ENCODE measurements at regions not wholly inside any gene's neighbourhood (a gene's known extent, or its start where the extent isn't known, plus 50 kb on each side); places are given as distances from the start of the nearest gene placed in this dataset.

GRCh38 chr11:116258821-116259220, 514.0 kb downstream of the BUD13 start:
- Histone ChIP-seq H3K4me2 (no peak overlapping the region), H3K4me3 (no peak overlapping the region), H3K9ac (no peak overlapping the region), H3K9me3 (ENCODE audit: low read depth) (no peaks in the 10 kb centered on the region), H3K4me1 (peaks cover 10% of the 10 kb centered on the region), H3K27me3 (no peaks in the 10 kb centered on the region), H2AFZ (replicated peaks) (no peak overlapping the region), H4K20me1 (ENCODE audit: low read depth) (no peaks in the 10 kb centered on the region), H3K79me2 (ENCODE audit: low read depth) (no peaks in the 10 kb centered on the region), H3F3A (ENCODE audit: low read depth) (peaks cover 7% of the 10 kb centered on the region), H3K27ac (no peak overlapping the region), H3K36me3 (no peaks in the 10 kb centered on the region)
- peaks cover 5% of the 10 kb centered on the region for H3K27me3 Mint-ChIP-seq (ENCODE audit: insufficient read depth, low read depth)
- no peak overlapping the region for H3K27ac Mint-ChIP-seq
- no peaks in the 10 kb centered on the region for H3K36me3 Mint-ChIP-seq
- peaks cover 38% of the 10 kb centered on the region for H3K4me1 Mint-ChIP-seq
- no peak for TF ChIP-seq EZH2 (IDR thresholded peaks at IDR 0.05)
- TF ChIP-seq, protein P1, sequence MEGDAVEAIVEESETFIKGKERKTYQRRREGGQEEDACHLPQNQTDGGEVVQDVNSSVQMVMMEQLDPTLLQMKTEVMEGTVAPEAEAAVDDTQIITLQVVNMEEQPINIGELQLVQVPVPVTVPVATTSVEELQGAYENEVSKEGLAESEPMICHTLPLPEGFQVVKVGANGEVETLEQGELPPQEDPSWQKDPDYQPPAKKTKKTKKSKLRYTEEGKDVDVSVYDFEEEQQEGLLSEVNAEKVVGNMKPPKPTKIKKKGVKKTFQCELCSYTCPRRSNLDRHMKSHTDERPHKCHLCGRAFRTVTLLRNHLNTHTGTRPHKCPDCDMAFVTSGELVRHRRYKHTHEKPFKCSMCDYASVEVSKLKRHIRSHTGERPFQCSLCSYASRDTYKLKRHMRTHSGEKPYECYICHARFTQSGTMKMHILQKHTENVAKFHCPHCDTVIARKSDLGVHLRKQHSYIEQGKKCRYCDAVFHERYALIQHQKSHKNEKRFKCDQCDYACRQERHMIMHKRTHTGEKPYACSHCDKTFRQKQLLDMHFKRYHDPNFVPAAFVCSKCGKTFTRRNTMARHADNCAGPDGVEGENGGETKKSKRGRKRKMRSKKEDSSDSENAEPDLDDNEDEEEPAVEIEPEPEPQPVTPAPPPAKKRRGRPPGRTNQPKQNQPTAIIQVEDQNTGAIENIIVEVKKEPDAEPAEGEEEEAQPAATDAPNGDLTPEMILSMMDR (IDR thresholded peaks at IDR 0.05) = no peak
- TF ChIP-seq EZH2phosphoT487 (IDR thresholded peaks at IDR 0.05) = no peak
- no peak overlapping the region for H3K4me3 Mint-ChIP-seq
- H3K9me3 Mint-ChIP-seq = no peaks in the 10 kb centered on the region
- no peak for DNase-seq (ENCODE audit: low spot score)

GRCh38 chr11:116257883-116258282, 514.9 kb downstream of the BUD13 start:
- Mint-ChIP-seq H3K4me3 (no peak overlapping the region), H3K36me3 (no peaks in the 10 kb centered on the region), H3K27ac (no peak overlapping the region), H3K27me3 (ENCODE audit: insufficient read depth, low read depth) (peaks cover 2% of the 10 kb centered on the region), H3K4me1 (peaks cover 28% of the 10 kb centered on the region), H3K9me3 (no peaks in the 10 kb centered on the region)
- Histone ChIP-seq H3K79me2 (ENCODE audit: low read depth) (no peaks in the 10 kb centered on the region), H2AFZ (replicated peaks) (no peak overlapping the region), H3K4me1 (peaks cover under 1% of the 10 kb centered on the region), H3F3A (ENCODE audit: low read depth) (no peaks in the 10 kb centered on the region), H3K9me3 (ENCODE audit: low read depth) (no peaks in the 10 kb centered on the region), H3K4me3 (no peak overlapping the region), H3K27ac (no peak overlapping the region), H4K20me1 (ENCODE audit: low read depth) (no peaks in the 10 kb centered on the region), H3K4me2 (no peak overlapping the region), H3K36me3 (no peaks in the 10 kb centered on the region), H3K9ac (no peak overlapping the region), H3K27me3 (no peaks in the 10 kb centered on the region)
- DNase-seq (ENCODE audit: low spot score) = no peak
- no peak for TF ChIP-seq EZH2 (IDR thresholded peaks at IDR 0.05)
- TF ChIP-seq, protein P1 (IDR thresholded peaks at IDR 0.05) = no peak
- no peak for TF ChIP-seq EZH2phosphoT487 (IDR thresholded peaks at IDR 0.05)

- H4K20me1 ChIP-seq (ENCODE audit: low read depth) = no peaks in the 10 kb centered on the region
- H3K36me3 ChIP-seq = no peaks in the 10 kb centered on the region
- H3F3A ChIP-seq (ENCODE audit: low read depth) = no peaks in the 10 kb centered on the region
- peaks cover 21% of the 10 kb centered on the region for H3K4me1 Mint-ChIP-seq
- H3K27me3 ChIP-seq = no peaks in the 10 kb centered on the region
- no peaks in the 10 kb centered on the region for H3K4me1 ChIP-seq
- no peak for DNase-seq (ENCODE audit: low spot score)
- no peak overlapping the region for H3K4me3 ChIP-seq
- no peak for TF ChIP-seq EZH2 (IDR thresholded peaks at IDR 0.05)
- TF ChIP-seq, protein P1 (IDR thresholded peaks at IDR 0.05) = no peak
- H3K79me2 ChIP-seq (ENCODE audit: low read depth) = no peaks in the 10 kb centered on the region
- no peak overlapping the region for H3K4me3 Mint-ChIP-seq
- peak overlapping the region; percentile 85 for H2AFZ ChIP-seq (replicated peaks)
- H3K9me3 Mint-ChIP-seq = peaks cover 2% of the 10 kb centered on the region
- no peaks in the 10 kb centered on the region for H3K9me3 ChIP-seq (ENCODE audit: low read depth)
- H3K9ac ChIP-seq = no peak overlapping the region
- H3K27ac Mint-ChIP-seq = no peak overlapping the region
- H3K36me3 Mint-ChIP-seq = no peaks in the 10 kb centered on the region
- H3K27me3 Mint-ChIP-seq (ENCODE audit: insufficient read depth, low read depth) = peaks cover 5% of the 10 kb centered on the region
- H3K4me2 ChIP-seq = no peak overlapping the region
- H3K27ac ChIP-seq = no peak overlapping the region
These were observed 515.7 kb downstream of the BUD13 start for GRCh38 chr11:116257092-116257491.
